PC-9 (cell line): ENCODE measurements at regions not wholly inside any gene's neighbourhood (a gene's known extent, or its start where the extent isn't known, plus 50 kb on each side); places are given as distances from the start of the nearest gene placed in this dataset.

Source experiments
- BruUV-seq: library from RNA; stranded (reverse); fragments of 400-500 nt; replicated peaks from 2 replicates; lab custom pipeline; 2021; lab: Mats Ljungman, UMichigan
- CTCF ChIA-PET: fragments of 300-600 bp; sonication (Branson Sonifier 250); formaldehyde crosslinking; loops from one replicate; lab custom pipeline; 2022; ENCODE audit warnings: antibody characterized with exemption; lab: Charles Lee
- POLR2A ChIA-PET: fragments of 300-600 bp; sonication (Branson Sonifier 250); formaldehyde crosslinking; loops from one replicate; lab custom pipeline; 2022; ENCODE audit warnings: antibody characterized with exemption; ENCODE audit not compliant: unreplicated experiment; lab: Charles Lee
- DNase-seq, 2 experiments: peaks; one replicate each; pipeline versions ENCODE4 v3.0.0 to v3.0.0-alpha.2; 2015 to 2022; ENCODE audit warnings: mixed read lengths in 1 of 2
- H2AFZ ChIP-seq: fragments of 200-600 bp; sonication (generic); 2 replicates; pipeline ENCODE4 v1.8.1; 2017; ENCODE audit warnings: antibody characterized with exemption
- H3F3A ChIP-seq: fragments of 200-600 bp; sonication (generic); 2 replicates; pipeline ENCODE4 v1.8.1; 2017; ENCODE audit warnings: antibody characterized with exemption, mild to moderate bottlenecking, low read depth; ENCODE audit not compliant: insufficient read depth
- H3K27ac ChIP-seq: fragments of 200-600 bp; sonication (generic); 2 replicates; pipeline ENCODE4 v1.6.1; 2016; ENCODE audit warnings: mixed run types
- H3K27me3 ChIP-seq: fragments of 200-600 bp; sonication (generic); 2 replicates; pipeline ENCODE4 v1.6.1; 2016; ENCODE audit warnings: low read depth, mixed run types; ENCODE audit not compliant: insufficient read depth
- H3K36me3 ChIP-seq: fragments of 200-600 bp; sonication (generic); 2 replicates; pipeline ENCODE4 v1.6.1; 2016; ENCODE audit warnings: low read depth, mixed run types
- H3K4me1 ChIP-seq: fragments of 200-600 bp; sonication (generic); replicated peaks from 2 replicates; pipeline ENCODE4 v1.6.1; 2016; ENCODE audit warnings: mixed run types; ENCODE audit not compliant: insufficient read depth
- H3K4me2 ChIP-seq: fragments of 200-600 bp; sonication (generic); 2 replicates; pipeline ENCODE4 v1.6.1; 2017; ENCODE audit warnings: mixed run types
- H3K4me3 ChIP-seq: fragments of 200-600 bp; sonication (generic); 2 replicates; pipeline ENCODE4 v1.6.1; 2016; ENCODE audit warnings: mixed run types
- H3K79me2 ChIP-seq: fragments of 200-600 bp; sonication (generic); 2 replicates; pipeline ENCODE4 v1.6.1; 2017; ENCODE audit warnings: low read depth, mixed run types
- H3K9me2 ChIP-seq: fragments of 200-600 bp; sonication (generic); 2 replicates; pipeline ENCODE4 v1.8.1; 2017; ENCODE audit warnings: mild to moderate bottlenecking; ENCODE audit not compliant: insufficient read depth
- H3K9me3 ChIP-seq: fragments of 200-600 bp; sonication (generic); 2 replicates; pipeline ENCODE4 v1.8.1; 2016; ENCODE audit warnings: low read depth; ENCODE audit not compliant: insufficient read depth
- H4K20me1 ChIP-seq: fragments of 200-600 bp; sonication (generic); 2 replicates; pipeline ENCODE4 v1.8.1; 2017; ENCODE audit not compliant: insufficient read depth
- CTCF ChIP-seq: fragments of 200-600 bp; sonication (generic); conservative IDR thresholded peaks from 2 replicates; pipeline ENCODE4 v1.6.1; 2017; ENCODE audit warnings: mixed run types, antibody characterized with exemption, mild to moderate bottlenecking, moderate library complexity
- EZH2 ChIP-seq: fragments of 200-600 bp; sonication (generic); IDR thresholded peaks from 2 replicates; pipeline ENCODE4 v1.8.0; 2017; ENCODE audit warnings: antibody characterized with exemption, low read depth
- intact Hi-C: fragments of 100-400 bp; cut with micrococcal nuclease; formaldehyde crosslinking; loops from one replicate; pipeline ENCODE4 v1.10.0; 2022; ENCODE audit not compliant: unreplicated experiment

DNA sequence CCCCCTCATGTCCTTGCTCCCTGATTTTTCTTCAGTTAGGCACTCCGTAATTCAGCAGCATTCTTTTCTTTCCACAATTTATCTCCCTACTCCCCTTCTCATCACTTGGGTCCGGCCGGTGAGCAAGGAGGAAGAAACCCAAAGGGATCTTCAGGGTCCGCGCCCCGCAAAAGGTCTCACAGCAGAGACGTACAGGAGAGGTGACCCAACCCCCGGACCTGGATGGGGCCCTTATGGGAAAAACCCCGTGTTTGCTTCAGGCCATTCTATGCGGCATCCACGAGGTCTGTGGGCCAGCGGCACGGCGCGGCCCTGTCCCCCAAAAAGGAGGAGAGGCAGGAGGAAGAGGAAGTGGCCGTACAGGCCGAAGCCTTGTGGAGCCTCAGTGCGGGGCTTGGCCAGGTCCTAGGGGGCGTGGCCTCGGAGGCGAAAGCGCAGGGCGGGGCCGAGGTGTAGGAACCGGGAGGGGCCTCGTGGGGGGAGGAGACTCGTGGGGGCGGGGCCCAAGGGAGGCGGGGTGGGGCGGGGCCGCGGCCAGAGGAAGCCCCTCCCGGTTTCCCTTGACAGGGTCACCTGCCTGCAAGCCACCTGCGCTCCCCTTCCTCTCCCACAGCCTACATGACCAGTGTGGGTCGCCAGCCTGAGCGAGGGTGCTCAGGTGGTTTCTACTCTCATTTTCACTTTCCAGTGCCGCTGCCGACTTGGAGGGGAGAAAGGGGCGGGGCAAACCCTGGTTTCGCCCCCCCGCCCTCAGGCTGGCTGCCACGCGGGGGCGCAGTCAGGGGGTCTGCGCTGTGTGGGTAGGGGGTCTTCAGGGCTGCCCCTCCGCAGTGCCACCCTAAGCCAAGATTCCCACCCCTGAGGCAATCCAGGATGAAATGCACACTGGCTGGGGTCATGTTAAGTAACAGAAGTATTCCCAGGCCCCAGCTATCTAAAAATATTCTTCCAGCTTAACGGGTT, 156.4 kb upstream of the XPO1 start:
- Histone ChIP-seq H3K9me3 (no peaks in the 10 kb centered on the region), H3K4me2 (peak overlapping the region; percentile 92), H3F3A (no peaks in the 10 kb centered on the region), H3K4me3 (peak overlapping the region; percentile 78), H3K27me3 (no peaks in the 10 kb centered on the region), H4K20me1 (no peaks in the 10 kb centered on the region), H3K9me2 (no peaks in the 10 kb centered on the region), H2AFZ (peak overlapping the region; percentile 99), H3K4me1 (peaks cover 7% of the 10 kb centered on the region; the same call in 1 of the 2 replicates), H3K79me2 (no peaks in the 10 kb centered on the region), H3K36me3 (no peaks in the 10 kb centered on the region), H3K27ac (peak overlapping the region; percentile 69)
- peak; percentile 74 to 97 for DNase-seq
- TSS peak; percentile 96 for BruUV-seq
- ChIA-PET POLR2A (no interaction called here), CTCF (no interaction called here)
- intact Hi-C loops, result loop anchor here (1.0 kb wide), 3 partner anchors 70 to 160 kb away; partner anchors contain the start of genes FAM161A and XPO1
- TF ChIP-seq EZH2, result no peak
- peak; percentile 58 for TF ChIP-seq CTCF

DNA sequence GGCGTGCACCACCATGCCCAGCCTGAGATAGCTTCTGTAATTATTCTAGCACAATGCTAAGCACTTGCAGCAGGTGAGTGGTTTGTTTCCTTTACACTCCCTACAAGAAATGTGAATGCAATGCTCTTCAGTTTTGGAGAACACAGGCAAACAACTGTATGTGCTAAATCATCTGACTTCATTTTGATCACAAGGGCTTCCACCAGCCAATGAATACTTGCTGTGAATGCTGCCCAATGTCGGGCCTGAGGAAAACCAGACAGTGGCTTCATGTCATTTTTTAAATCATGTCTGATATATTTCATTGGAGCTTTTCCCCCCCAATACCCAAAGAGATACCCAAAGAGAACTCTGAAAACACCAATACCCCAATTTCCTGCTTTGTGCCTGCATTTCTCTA, 155.6 kb upstream of the XPO1 start:
- Histone ChIP-seq H3K4me1 (peaks cover 7% of the 10 kb centered on the region; the same call in 1 of the 2 replicates), H3F3A (no peaks in the 10 kb centered on the region), H3K4me3 (peak overlapping the region; percentile 78), H3K27ac (peak overlapping the region; percentile 69; the same call in 1 of the 2 replicates), H3K27me3 (no peaks in the 10 kb centered on the region), H3K4me2 (peak overlapping the region; percentile 92), H3K9me2 (no peaks in the 10 kb centered on the region), H3K9me3 (no peaks in the 10 kb centered on the region), H3K36me3 (no peaks in the 10 kb centered on the region), H3K79me2 (no peaks in the 10 kb centered on the region), H4K20me1 (no peaks in the 10 kb centered on the region), H2AFZ (peak overlapping the region; percentile 98)
- TF ChIP-seq CTCF (no peak), EZH2 (no peak)
- intact Hi-C loops, result loop anchor here (1.0 kb wide), 2 partner anchors 155 to 161 kb away; partner anchors contain the start of genes FAM161A and XPO1
- no TSS peak for BruUV-seq
- DNase-seq, result no peak
- ChIA-PET POLR2A (no interaction called here), CTCF (no interaction called here)

DNA sequence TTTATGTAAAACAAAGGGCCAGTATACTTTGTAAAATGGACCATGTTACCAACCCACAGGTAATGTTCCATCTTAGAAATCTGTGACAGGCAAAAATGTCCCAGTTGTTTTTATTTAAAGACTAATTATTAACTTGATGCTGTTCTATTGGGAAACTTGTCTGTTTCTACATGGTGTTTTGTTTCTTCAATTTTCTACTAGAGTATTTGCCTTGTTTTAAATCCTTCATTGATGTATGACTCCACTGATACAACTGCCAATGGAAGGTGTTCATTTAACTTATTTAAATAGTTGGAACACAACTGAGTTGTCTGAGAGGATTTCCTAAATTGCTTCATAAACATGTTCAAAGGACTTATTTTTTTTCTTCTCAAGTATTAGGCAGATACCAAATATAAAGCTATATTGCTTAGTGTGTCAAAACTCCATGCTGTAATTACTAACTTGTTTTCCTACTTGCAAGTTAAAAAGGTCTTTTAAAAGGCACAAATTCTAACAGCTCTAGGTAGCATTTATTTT, 152.0 kb upstream of the XPO1 start:
- Histone ChIP-seq H2AFZ (no peak overlapping the region), H3K4me2 (no peak overlapping the region), H3K4me3 (no peak overlapping the region), H3K36me3 (no peaks in the 10 kb centered on the region), H3F3A (no peaks in the 10 kb centered on the region), H3K27ac (no peak overlapping the region), H3K79me2 (no peaks in the 10 kb centered on the region), H4K20me1 (no peaks in the 10 kb centered on the region), H3K9me2 (no peaks in the 10 kb centered on the region), H3K27me3 (no peaks in the 10 kb centered on the region), H3K9me3 (no peaks in the 10 kb centered on the region), H3K4me1 (peaks cover 7% of the 10 kb centered on the region; the same call in 1 of the 2 replicates)
- no peak for DNase-seq
- POLR2A ChIA-PET, result no interaction called here
- CTCF ChIA-PET, result no interaction called here
- TF ChIP-seq CTCF, result no peak
- no peak for TF ChIP-seq EZH2
- no TSS peak for BruUV-seq
- intact Hi-C loops, result no loop called here
